Testis (tissue), 2 donors: ENCODE measurements at regions not wholly inside any gene's neighbourhood (a gene's known extent, or its start where the extent isn't known, plus 50 kb on each side); places are given as distances from the start of the nearest gene placed in this dataset.

Experiments
- CTCF ChIP-seq, 3 experiments: fragments of 450-650 bp in 2 of 3; fragments of 200-600 bp in 1 of 3; sonication (generic) in 1 of 3; IDR thresholded peaks; one replicate each; pipeline ENCODE4 v1.5.1; 2016 to 2019; ENCODE audit warnings: antibody characterized with exemption in 3 of 3, mild to moderate bottlenecking in 2 of 3, moderate library complexity in 1 of 3
- POLR2A ChIP-seq: fragments of 450-650 bp; IDR thresholded peaks from one replicate; pipeline ENCODE4 v1.6.1; 2017; ENCODE audit warnings: antibody characterized with exemption, mild to moderate bottlenecking, moderate library complexity

- TF ChIP-seq CTCF (IDR thresholded peaks at IDR 0.05) (no peak), POLR2A (no peak)
Observed at GRCh38 chrY:19207048-19207447, 433.5 kb upstream of the HSFY2 start.
